ENCODE measurements at regions not wholly inside any gene's neighbourhood (a gene's known extent, or its start where the extent isn't known, plus 50 kb on each side); places are given as distances from the start of the nearest gene placed in this dataset.

DNA sequence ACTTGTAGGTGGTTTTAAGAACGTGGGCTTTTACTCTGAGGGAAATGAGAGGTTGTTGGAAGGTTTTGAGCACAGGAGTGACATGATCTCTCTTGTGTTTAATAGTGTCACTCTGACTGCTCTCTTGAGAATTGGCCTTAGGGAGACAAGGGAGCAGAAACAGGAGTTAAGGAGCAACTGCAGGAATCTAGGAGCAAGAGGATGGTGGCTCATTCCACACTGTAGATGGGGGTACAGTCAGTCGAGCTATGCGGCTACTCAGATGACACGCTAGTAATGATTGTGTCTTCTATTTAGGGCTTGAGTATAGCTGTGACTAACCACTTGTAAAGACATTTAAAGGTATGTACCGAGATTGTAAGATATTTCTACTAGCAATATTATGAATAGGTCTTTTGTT, 87.4 kb downstream of the RPRM start:
- TF ChIP-seq CTCF (IDR thresholded peaks at IDR 0.05): no peak
- TF ChIP-seq POLR2A (IDR thresholded peaks at IDR 0.05): no peak
